NT2/D1 (cell line): ENCODE measurements at regions not wholly inside any gene's neighbourhood (a gene's known extent, or its start where the extent isn't known, plus 50 kb on each side); places are given as distances from the start of the nearest gene placed in this dataset.

ENCODE experiments used
- YY1 ChIP-seq: IDR thresholded peaks from 2 replicates; pipeline ENCODE4 v1.6.1; 2011; ENCODE audit not compliant: insufficient read length, insufficient read depth
- ZNF274 ChIP-seq: IDR thresholded peaks from 2 replicates; pipeline ENCODE4 v1.6.1; 2011; ENCODE audit warnings: mild to moderate bottlenecking, low read depth, low read length

DNA sequence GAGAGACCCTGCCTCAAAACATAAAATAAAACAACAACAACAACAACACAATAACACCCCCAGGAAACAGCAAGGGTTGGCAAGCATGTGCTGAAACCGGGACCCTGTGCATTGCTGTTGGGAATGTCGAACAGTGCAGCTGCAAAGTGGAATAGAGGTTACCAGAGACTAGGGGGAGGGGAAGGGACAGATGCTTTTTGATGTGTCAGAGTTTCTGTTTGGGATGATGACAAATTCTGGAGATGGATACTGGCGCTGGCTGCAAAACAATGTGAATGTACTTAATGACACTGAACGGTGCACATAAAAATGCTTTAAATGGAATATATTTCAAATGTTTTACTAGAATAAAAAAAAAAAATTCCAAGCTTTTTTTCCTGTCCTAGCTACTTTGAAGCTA is 241.8 kb downstream of the TEX36 start:
- TF ChIP-seq ZNF274 (no peak), YY1 (no peak)
